SW480 (cell line): ENCODE measurements at regions not wholly inside any gene's neighbourhood (a gene's known extent, or its start where the extent isn't known, plus 50 kb on each side); places are given as distances from the start of the nearest gene placed in this dataset.

Experiments
- DNase-seq: peaks from one replicate; pipeline ENCODE4 v3.0.0-alpha.2; 2016; ENCODE audit warnings: low spot score

GRCh38 chr10:4581929-4582328, 244.1 kb upstream of the AKR1E2 start:
- no peak for DNase-seq

GRCh38 chr10:4579844-4580243, 246.2 kb upstream of the AKR1E2 start:
- DNase-seq = no peak

GRCh38 chr10:4576206-4576605, 249.8 kb upstream of the AKR1E2 start:
- DNase-seq = no peak

- DNase-seq = no peak
Observed at GRCh38 chr10:4569151-4569550, 256.9 kb upstream of the AKR1E2 start.

GRCh38 chr10:4568731-4569130, 257.3 kb upstream of the AKR1E2 start:
- DNase-seq = no peak

- no peak for DNase-seq
Observed at GRCh38 chr10:4568086-4568485, 257.9 kb upstream of the AKR1E2 start.

GRCh38 chr10:4567637-4568036, 258.4 kb upstream of the AKR1E2 start:
- no peak for DNase-seq

- DNase-seq = no peak
Observed at GRCh38 chr10:4566011-4566410, 260.0 kb upstream of the AKR1E2 start.

- no peak for DNase-seq
Observed at GRCh38 chr10:4561296-4561695, 264.7 kb upstream of the AKR1E2 start.

GRCh38 chr10:4557469-4557868, 268.5 kb upstream of the AKR1E2 start:
- DNase-seq = peak; percentile 12

GRCh38 chr10:4556527-4556926, 269.5 kb upstream of the AKR1E2 start:
- no peak for DNase-seq

GRCh38 chr10:4555920-4556319, 270.1 kb upstream of the AKR1E2 start:
- DNase-seq = no peak

- DNase-seq = no peak
Observed at GRCh38 chr10:4549139-4549653, 276.8 kb upstream of the AKR1E2 start.

GRCh38 chr10:4546931-4547330, 279.1 kb upstream of the AKR1E2 start:
- no peak for DNase-seq

GRCh38 chr10:4546500-4546899, 279.5 kb upstream of the AKR1E2 start:
- DNase-seq = peak; percentile 28

- DNase-seq = no peak
Observed at GRCh38 chr10:4545062-4545461, 280.9 kb upstream of the AKR1E2 start.

GRCh38 chr10:4543938-4544533, 282.0 kb upstream of the AKR1E2 start:
- no peak for DNase-seq

- DNase-seq = peak; percentile 3
Observed at GRCh38 chr10:4541292-4541691, 284.7 kb upstream of the AKR1E2 start.

- DNase-seq = no peak
Observed at GRCh38 chr10:4538016-4538415, 288.0 kb upstream of the AKR1E2 start.

GRCh38 chr10:4535521-4535920, 290.5 kb upstream of the AKR1E2 start:
- DNase-seq = no peak

GRCh38 chr10:4533621-4534020, 292.4 kb upstream of the AKR1E2 start:
- no peak for DNase-seq

- no peak for DNase-seq
Observed at GRCh38 chr10:4532976-4533375, 293.0 kb upstream of the AKR1E2 start.

- DNase-seq = no peak
Observed at GRCh38 chr10:4532467-4532866, 293.5 kb upstream of the AKR1E2 start.

- DNase-seq = no peak
Observed at GRCh38 chr10:4532011-4532410, 294.0 kb upstream of the AKR1E2 start.
